SH-SY5Y (cell line): ENCODE measurements at regions not wholly inside any gene's neighbourhood (a gene's known extent, or its start where the extent isn't known, plus 50 kb on each side); places are given as distances from the start of the nearest gene placed in this dataset.

ENCODE experiments used
- GATA2 ChIP-seq: IDR thresholded peaks from 2 replicates; pipeline ENCODE4 v1.6.1; 2011; ENCODE audit warnings: mild to moderate bottlenecking, low read depth, low read length
- GATA3 ChIP-seq: IDR thresholded peaks from 2 replicates; pipeline ENCODE4 v1.6.1; 2011; ENCODE audit warnings: low read depth, mild to moderate bottlenecking, low read length, moderate library complexity

- no peak for TF ChIP-seq GATA3
- no peak for TF ChIP-seq GATA2
Observed at GRCh38 chr9:20148416-20148815, 359.6 kb upstream of the SLC24A2 start.
